GM18508 (cell line): ENCODE measurements at regions not wholly inside any gene's neighbourhood (a gene's known extent, or its start where the extent isn't known, plus 50 kb on each side); places are given as distances from the start of the nearest gene placed in this dataset.

Experiments
- ATAC-seq: cut with Tn5 transposase; IDR thresholded peaks from one replicate; pipeline ENCODE4 v1.9.1; 2021; ENCODE audit warnings: moderate number of reproducible peaks; ENCODE audit not compliant: insufficient read depth, unreplicated experiment

GRCh38 chr6:6376845-6377244 is 56.4 kb upstream of the F13A1 start:
- no peak for ATAC-seq

- ATAC-seq, result no peak
Measured at GRCh38 chr6:6377621-6378020, 57.2 kb upstream of the F13A1 start.

- no peak for ATAC-seq
Measured at GRCh38 chr6:6379573-6379972, 59.1 kb upstream of the F13A1 start.

- no peak for ATAC-seq
Measured at GRCh38 chr6:6384520-6384919, 64.1 kb upstream of the F13A1 start.

- ATAC-seq, result no peak
Measured at GRCh38 chr6:6386010-6386409, 65.5 kb upstream of the F13A1 start.

GRCh38 chr6:6390849-6391602 is 70.6 kb upstream of the F13A1 start:
- ATAC-seq, result peak; percentile 57

- ATAC-seq, result peak; percentile 63
Measured at GRCh38 chr6:6392214-6393068, 72.0 kb upstream of the F13A1 start.

- no peak for ATAC-seq
Measured at GRCh38 chr6:6393069-6393529, 72.6 kb upstream of the F13A1 start.

- no peak for ATAC-seq
Measured at GRCh38 chr6:6395581-6396197, 75.2 kb upstream of the F13A1 start.

GRCh38 chr6:6397842-6398241 is 77.4 kb upstream of the F13A1 start:
- no peak for ATAC-seq

GRCh38 chr6:6399568-6399967 is 79.1 kb upstream of the F13A1 start:
- ATAC-seq, result no peak

- no peak for ATAC-seq
Measured at GRCh38 chr6:6401401-6401800, 80.9 kb upstream of the F13A1 start.

- ATAC-seq, result no peak
Measured at GRCh38 chr6:6402006-6402405, 81.5 kb upstream of the F13A1 start.

GRCh38 chr6:6402591-6402990 is 82.1 kb upstream of the F13A1 start:
- ATAC-seq, result no peak

- ATAC-seq, result no peak
Measured at GRCh38 chr6:6405031-6405430, 84.6 kb upstream of the F13A1 start.

GRCh38 chr6:6405997-6406714 is 85.7 kb upstream of the F13A1 start:
- ATAC-seq, result no peak

- ATAC-seq, result no peak
Measured at GRCh38 chr6:6406715-6407070, 86.2 kb upstream of the F13A1 start.

GRCh38 chr6:6407071-6407741 is 86.7 kb upstream of the F13A1 start:
- peak; percentile 94 for ATAC-seq

- ATAC-seq, result no peak
Measured at GRCh38 chr6:6409397-6410030, 89.1 kb upstream of the F13A1 start.

GRCh38 chr6:6411115-6411514 is 90.7 kb upstream of the F13A1 start:
- no peak for ATAC-seq
